GM23338 (cell line): ENCODE measurements at regions not wholly inside any gene's neighbourhood (a gene's known extent, or its start where the extent isn't known, plus 50 kb on each side); places are given as distances from the start of the nearest gene placed in this dataset.

Source experiments
- EZH2 ChIP-seq: fragments of 200-600 bp; sonication (generic); IDR thresholded peaks from one replicate; pipeline ENCODE4 v1.8.0; 2017; ENCODE audit warnings: antibody characterized with exemption, mild to moderate bottlenecking, low read depth; ENCODE audit not compliant: unreplicated experiment
- TF ChIP-seq, protein P1 (sequence below), 2 experiments: fragments of 200-600 bp in 1 of 2; sonication (generic) in 1 of 2; conservative IDR thresholded peaks; 2 replicates each; pipeline versions ENCODE4 v1.5.1 to v1.6.1; 2016 to 2017; ENCODE audit warnings: antibody characterized with exemption in 2 of 2, low read depth in 2 of 2, mild to moderate bottlenecking in 2 of 2, moderate library complexity in 1 of 2

GRCh38 chr7:26043801-26044200 lies 108.2 kb upstream of the NFE2L3 start:
- TF ChIP-seq, protein P1, sequence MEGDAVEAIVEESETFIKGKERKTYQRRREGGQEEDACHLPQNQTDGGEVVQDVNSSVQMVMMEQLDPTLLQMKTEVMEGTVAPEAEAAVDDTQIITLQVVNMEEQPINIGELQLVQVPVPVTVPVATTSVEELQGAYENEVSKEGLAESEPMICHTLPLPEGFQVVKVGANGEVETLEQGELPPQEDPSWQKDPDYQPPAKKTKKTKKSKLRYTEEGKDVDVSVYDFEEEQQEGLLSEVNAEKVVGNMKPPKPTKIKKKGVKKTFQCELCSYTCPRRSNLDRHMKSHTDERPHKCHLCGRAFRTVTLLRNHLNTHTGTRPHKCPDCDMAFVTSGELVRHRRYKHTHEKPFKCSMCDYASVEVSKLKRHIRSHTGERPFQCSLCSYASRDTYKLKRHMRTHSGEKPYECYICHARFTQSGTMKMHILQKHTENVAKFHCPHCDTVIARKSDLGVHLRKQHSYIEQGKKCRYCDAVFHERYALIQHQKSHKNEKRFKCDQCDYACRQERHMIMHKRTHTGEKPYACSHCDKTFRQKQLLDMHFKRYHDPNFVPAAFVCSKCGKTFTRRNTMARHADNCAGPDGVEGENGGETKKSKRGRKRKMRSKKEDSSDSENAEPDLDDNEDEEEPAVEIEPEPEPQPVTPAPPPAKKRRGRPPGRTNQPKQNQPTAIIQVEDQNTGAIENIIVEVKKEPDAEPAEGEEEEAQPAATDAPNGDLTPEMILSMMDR (conservative IDR thresholded peaks at IDR 0.05; ENCODE audit: low read depth in 2 of 2) = no peak
- TF ChIP-seq EZH2 = no peak
